GM23338 (cell line): ENCODE measurements at regions not wholly inside any gene's neighbourhood (a gene's known extent, or its start where the extent isn't known, plus 50 kb on each side); places are given as distances from the start of the nearest gene placed in this dataset.

Experiments used
- ATAC-seq: fragments of 200-7000 bp; cut with Tn5 transposase; 3 replicates; pipeline ENCODE4 v1.9.1; 2020
- DNase-seq: peaks from one replicate; pipeline ENCODE4 v3.0.0-alpha.2; 2015; ENCODE audit warnings: low spot score
- H2AFZ ChIP-seq: fragments of 200-600 bp; sonication (generic); 2 replicates; pipeline ENCODE4 v1.8.0; 2016; ENCODE audit warnings: antibody characterized with exemption, mild to moderate bottlenecking, moderate library complexity
- H3F3A ChIP-seq: fragments of 200-600 bp; sonication (generic); replicated peaks from 2 replicates; pipeline ENCODE4 v1.8.0; 2017; ENCODE audit warnings: antibody characterized with exemption, mixed run types, low read depth
- H3K27ac ChIP-seq: fragments of 200-600 bp; sonication (generic); 2 replicates; pipeline ENCODE4 v1.6.1; 2016; ENCODE audit warnings: low read depth
- H3K27me3 ChIP-seq: fragments of 200-600 bp; sonication (generic); 2 replicates; pipeline ENCODE4 v1.8.0; 2016; ENCODE audit warnings: mild to moderate bottlenecking, mixed run types, moderate library complexity; ENCODE audit not compliant: insufficient read depth
- H3K36me3 ChIP-seq: fragments of 200-600 bp; sonication (generic); 2 replicates; pipeline ENCODE4 v1.8.0; 2016; ENCODE audit warnings: mild to moderate bottlenecking; ENCODE audit not compliant: insufficient read depth
- H3K4me1 ChIP-seq: fragments of 200-600 bp; sonication (generic); 2 replicates; pipeline ENCODE4 v1.8.0; 2016; ENCODE audit warnings: mild to moderate bottlenecking, moderate library complexity; ENCODE audit not compliant: insufficient read depth
- H3K4me2 ChIP-seq: fragments of 200-600 bp; sonication (generic); 2 replicates; pipeline ENCODE4 v1.7.1; 2017; ENCODE audit warnings: mixed run types
- H3K4me3 ChIP-seq: fragments of 200-600 bp; sonication (generic); 2 replicates; pipeline ENCODE4 v1.6.1; 2016; ENCODE audit warnings: mixed run types
- H3K79me2 ChIP-seq: fragments of 200-600 bp; sonication (generic); replicated peaks from 2 replicates; pipeline ENCODE4 v1.8.0; 2017; ENCODE audit warnings: mild to moderate bottlenecking; ENCODE audit not compliant: insufficient read depth
- H3K9me2 ChIP-seq: fragments of 200-600 bp; sonication (generic); 2 replicates; pipeline ENCODE4 v1.8.0; 2017; ENCODE audit not compliant: insufficient read depth
- H4K20me1 ChIP-seq: fragments of 200-600 bp; sonication (generic); replicated peaks from 2 replicates; pipeline ENCODE4 v1.8.0; 2017; ENCODE audit warnings: mild to moderate bottlenecking; ENCODE audit not compliant: insufficient read depth
- H3K27ac Mint-ChIP-seq: 2 replicates; pipeline ENCODE4 v1.8.0; 2020; ENCODE audit warnings: inconsistent platforms, mild to moderate bottlenecking, moderate library complexity, mixed read lengths
- H3K27me3 Mint-ChIP-seq: 3 replicates; pipeline ENCODE4 v1.8.0; 2022; ENCODE audit warnings: low read depth, mild to moderate bottlenecking, moderate library complexity, mixed read lengths, inconsistent platforms; ENCODE audit not compliant: insufficient read depth, poor library complexity
- H3K36me3 Mint-ChIP-seq: 3 replicates; pipeline ENCODE4 v1.8.0; 2021; ENCODE audit warnings: low read depth, mild to moderate bottlenecking, inconsistent platforms, moderate library complexity, mixed read lengths
- H3K4me1 Mint-ChIP-seq: 3 replicates; pipeline ENCODE4 v1.8.0; 2020; ENCODE audit warnings: mild to moderate bottlenecking, inconsistent platforms, mixed read lengths
- H3K4me3 Mint-ChIP-seq: 3 replicates; pipeline ENCODE4 v1.8.0; 2021; ENCODE audit warnings: moderate library complexity, mild to moderate bottlenecking, inconsistent platforms, mixed read lengths
- H3K9me3 Mint-ChIP-seq: 3 replicates; pipeline ENCODE4 v1.8.0; 2020; ENCODE audit warnings: moderate library complexity, mild to moderate bottlenecking, inconsistent platforms, mixed read lengths
- CREB1 ChIP-seq: fragments of 250-450 bp; sonication (Bioruptor Pico); IDR thresholded peaks from 2 replicates; pipeline ENCODE4 v1.5.0; 2020; ENCODE audit warnings: low read depth, mild to moderate bottlenecking, moderate library complexity
- CTCF ChIP-seq, 2 experiments: fragments of 200-600 bp in 1 of 2; sonication (generic) in 1 of 2; conservative IDR thresholded peaks; 2 replicates each; pipeline versions ENCODE4 v1.5.1 to v1.6.1; 2016 to 2017; ENCODE audit warnings: antibody characterized with exemption in 2 of 2, low read depth in 2 of 2, mild to moderate bottlenecking in 2 of 2, moderate library complexity in 1 of 2
- ETS1 ChIP-seq: IDR thresholded peaks from 2 replicates; pipeline ENCODE4 v1.6.1; 2016; ENCODE audit warnings: antibody characterized with exemption
- EZH2 ChIP-seq: fragments of 200-600 bp; sonication (generic); IDR thresholded peaks from one replicate; pipeline ENCODE4 v1.8.0; 2017; ENCODE audit warnings: antibody characterized with exemption, mild to moderate bottlenecking, low read depth; ENCODE audit not compliant: unreplicated experiment
- EZH2phosphoT487 ChIP-seq: fragments of 200-600 bp; sonication (generic); IDR thresholded peaks from one replicate; pipeline ENCODE4 v1.8.1; 2018; ENCODE audit warnings: antibody characterized with exemption; ENCODE audit not compliant: unreplicated experiment
- JUNB ChIP-seq: IDR thresholded peaks from one replicate; pipeline ENCODE4 v1.6.1; 2016; ENCODE audit warnings: antibody characterized with exemption; ENCODE audit not compliant: unreplicated experiment
- NANOG ChIP-seq: IDR thresholded peaks from 2 replicates; pipeline ENCODE4 v1.6.1; 2016; ENCODE audit warnings: antibody characterized with exemption, borderline replicate concordance
- POLR2AphosphoS5 ChIP-seq: IDR thresholded peaks from 2 replicates; pipeline ENCODE4 v1.6.1; 2016; ENCODE audit warnings: antibody characterized with exemption, low read depth
- REST ChIP-seq: IDR thresholded peaks from one replicate; pipeline ENCODE4 v1.6.1; 2018; ENCODE audit warnings: antibody characterized with exemption; ENCODE audit not compliant: unreplicated experiment
- STAT1 ChIP-seq: IDR thresholded peaks from one replicate; pipeline ENCODE4 v1.6.1; 2016; ENCODE audit warnings: antibody characterized with exemption; ENCODE audit not compliant: unreplicated experiment
- ZNF114 ChIP-seq: fragments of 250-450 bp; sonication (Bioruptor Pico); IDR thresholded peaks from 2 replicates; pipeline ENCODE4 v1.5.0; 2020; ENCODE audit warnings: mild to moderate bottlenecking, moderate library complexity
- ZNF331 ChIP-seq: fragments of 250-450 bp; sonication (Bioruptor Pico); IDR thresholded peaks from 2 replicates; pipeline ENCODE4 v1.5.0; 2020; ENCODE audit warnings: low read depth, mild to moderate bottlenecking, moderate library complexity
- ZNF462 ChIP-seq: fragments of 250-450 bp; sonication (Bioruptor Pico); IDR thresholded peaks from 2 replicates; pipeline ENCODE4 v1.5.0; 2020; ENCODE audit warnings: mild to moderate bottlenecking, moderate library complexity

- Histone ChIP-seq H4K20me1 (no peaks in the 10 kb centered on the region), H3K9me2 (peaks cover 3% of the 10 kb centered on the region; the same call in 1 of the 2 replicates), H3K4me1 (peaks cover 4% of the 10 kb centered on the region), H3K27ac (no peak overlapping the region), H3F3A (no peaks in the 10 kb centered on the region), H3K27me3 (no peaks in the 10 kb centered on the region), H3K36me3 (no peaks in the 10 kb centered on the region), H3K79me2 (no peaks in the 10 kb centered on the region), H3K4me2 (no peak overlapping the region), H2AFZ (no peak overlapping the region; the same call in 1 of the 2 replicates), H3K4me3 (no peak overlapping the region)
- no peak for ATAC-seq
- Mint-ChIP-seq H3K27me3 (no peaks in the 10 kb centered on the region), H3K9me3 (no peaks in the 10 kb centered on the region; the same call in 2 of the 3 replicates), H3K4me3 (no peak overlapping the region), H3K27ac (no peak overlapping the region), H3K36me3 (no peaks in the 10 kb centered on the region), H3K4me1 (peaks cover 29% of the 10 kb centered on the region)
- no peak for DNase-seq
- TF ChIP-seq REST (no peak), NANOG (no peak), POLR2AphosphoS5 (no peak), ETS1 (no peak), JUNB (no peak), EZH2phosphoT487 (no peak), ZNF331 (CRISPR knock-in tag) (no peak), CREB1 (no peak), ZNF114 (no peak), CTCF (conservative IDR thresholded peaks at IDR 0.05; ENCODE audit: low read depth in 2 of 2) (no peak), EZH2 (no peak), STAT1 (no peak), ZNF462 (no peak)
Observed at GRCh38 chr4:185915817-185916216, 103.8 kb upstream of the SORBS2 start.
